Type B pancreatic cell (in vitro differentiated cells): ENCODE measurements at regions not wholly inside any gene's neighbourhood (a gene's known extent, or its start where the extent isn't known, plus 50 kb on each side); places are given as distances from the start of the nearest gene placed in this dataset.
A peak's percentile ranks its signal among the peaks of the same experiment; 100 is the strongest.

Experiments used
- DNase-seq: peaks from one replicate; pipeline ENCODE4 v3.0.0; 2021; ENCODE audit warnings: mixed read lengths; ENCODE audit not compliant: unreplicated experiment; ENCODE audit errors: extremely low spot score
- H3K27ac Mint-ChIP-seq: 2 replicates; pipeline ENCODE4 v1.8.0; 2021; ENCODE audit warnings: mild to moderate bottlenecking, mixed read lengths
- H3K27me3 Mint-ChIP-seq: 2 replicates; pipeline ENCODE4 v1.8.0; 2021; ENCODE audit warnings: mixed read lengths
- H3K36me3 Mint-ChIP-seq: 2 replicates; pipeline ENCODE4 v1.8.0; 2021; ENCODE audit warnings: mixed read lengths
- H3K4me1 Mint-ChIP-seq: one replicate; pipeline ENCODE4 v1.8.0; 2021; ENCODE audit warnings: mixed read lengths; ENCODE audit not compliant: unreplicated experiment
- H3K4me3 Mint-ChIP-seq: 2 replicates; pipeline ENCODE4 v1.8.0; 2021; ENCODE audit warnings: mild to moderate bottlenecking, mixed read lengths
- H3K9me3 Mint-ChIP-seq: 2 replicates; pipeline ENCODE4 v1.8.0; 2021; ENCODE audit warnings: mixed read lengths
- CTCF ChIP-seq: fragments of 200-600 bp; sonication (generic); conservative IDR thresholded peaks from 2 replicates; pipeline ENCODE4 v1.5.0; 2021; ENCODE audit warnings: antibody characterized with exemption, mild to moderate bottlenecking

- DNase-seq = peak; percentile 59
- Mint-ChIP-seq H3K36me3 (no peaks in the 10 kb centered on the region), H3K27me3 (peaks cover 13% of the 10 kb centered on the region), H3K4me3 (no peak overlapping the region), H3K9me3 (no peaks in the 10 kb centered on the region), H3K4me1 (no peaks in the 10 kb centered on the region), H3K27ac (no peak overlapping the region)
- TF ChIP-seq CTCF = no peak
Observed at GRCh38 chr2:11099122-11100065, 55.9 kb upstream of the SLC66A3 start.

GRCh38 chr2:11100130-11100529 lies 55.1 kb upstream of the SLC66A3 start:
- Mint-ChIP-seq H3K36me3 (no peaks in the 10 kb centered on the region), H3K4me1 (no peaks in the 10 kb centered on the region), H3K9me3 (no peaks in the 10 kb centered on the region), H3K27ac (no peak overlapping the region), H3K4me3 (no peak overlapping the region), H3K27me3 (peaks cover 10% of the 10 kb centered on the region)
- no peak for DNase-seq
- no peak for TF ChIP-seq CTCF

GRCh38 chr2:11100976-11101375 lies 54.3 kb upstream of the SLC66A3 start:
- H3K27me3 Mint-ChIP-seq = peaks cover 5% of the 10 kb centered on the region
- H3K36me3 Mint-ChIP-seq = no peaks in the 10 kb centered on the region
- no peak overlapping the region for H3K27ac Mint-ChIP-seq
- no peaks in the 10 kb centered on the region for H3K4me1 Mint-ChIP-seq
- DNase-seq = no peak
- H3K4me3 Mint-ChIP-seq = no peak overlapping the region
- H3K9me3 Mint-ChIP-seq = no peaks in the 10 kb centered on the region
- TF ChIP-seq CTCF = no peak

GRCh38 chr2:11101430-11101829 lies 53.8 kb upstream of the SLC66A3 start:
- TF ChIP-seq CTCF = no peak
- no peak for DNase-seq
- Mint-ChIP-seq H3K4me3 (no peak overlapping the region), H3K27ac (no peak overlapping the region), H3K27me3 (peaks cover 5% of the 10 kb centered on the region), H3K9me3 (no peaks in the 10 kb centered on the region), H3K36me3 (no peaks in the 10 kb centered on the region), H3K4me1 (no peaks in the 10 kb centered on the region)

GRCh38 chr2:11102466-11102865 lies 52.8 kb upstream of the SLC66A3 start:
- H3K27ac Mint-ChIP-seq = no peak overlapping the region

More at GRCh38 chr2:11102466-11102865, 52.8 kb upstream of the SLC66A3 start:
- Mint-ChIP-seq H3K4me1 (no peaks in the 10 kb centered on the region), H3K9me3 (no peaks in the 10 kb centered on the region), H3K4me3 (no peak overlapping the region), H3K27me3 (peaks cover 5% of the 10 kb centered on the region), H3K36me3 (no peaks in the 10 kb centered on the region)
- DNase-seq = no peak
- no peak for TF ChIP-seq CTCF
